PFSK-1 (cell line): ENCODE measurements at regions not wholly inside any gene's neighbourhood (a gene's known extent, or its start where the extent isn't known, plus 50 kb on each side); places are given as distances from the start of the nearest gene placed in this dataset.

Source experiments
- FOXP2 ChIP-seq: optimal IDR thresholded peaks from 2 replicates; pipeline ENCODE3; 2011; ENCODE audit warnings: borderline replicate concordance, control low read depth, inconsistent platforms; ENCODE audit not compliant: insufficient read depth; ENCODE audit errors: extremely low read length, extremely low read depth
- POLR2AphosphoS5 ChIP-seq: IDR thresholded peaks from 2 replicates; pipeline ENCODE4 v1.6.1; 2012; ENCODE audit warnings: low read depth, mild to moderate bottlenecking, control low read depth, low read length, moderate library complexity
- REST ChIP-seq, 2 experiments: IDR thresholded peaks; 2 replicates each; pipeline versions ENCODE4 v1.6.1 to v1.8.0; 2011 to 2012; ENCODE audit warnings: low read depth in 2 of 2, low read length in 2 of 2, control low read depth in 1 of 2, inconsistent platforms in 1 of 2, mild to moderate bottlenecking in 1 of 2, moderate library complexity in 1 of 2; ENCODE audit not compliant: insufficient read depth in 1 of 2
- SIN3A ChIP-seq: IDR thresholded peaks from 2 replicates; pipeline ENCODE4 v1.6.1; 2012; ENCODE audit warnings: mild to moderate bottlenecking, low read length, moderate library complexity, borderline replicate concordance; ENCODE audit not compliant: insufficient read depth
- TAF1 ChIP-seq: IDR thresholded peaks from 2 replicates; pipeline ENCODE4 v1.6.1; 2012; ENCODE audit warnings: low read length, control low read depth, borderline replicate concordance; ENCODE audit not compliant: insufficient read depth

- TF ChIP-seq FOXP2 (no peak), POLR2AphosphoS5 (no peak), SIN3A (no peak), REST (IDR thresholded peaks at IDR 0.05; ENCODE audit: insufficient read depth in 1 of 2, low read depth in 2 of 2, low read length in 2 of 2) (no peak), TAF1 (no peak)
Measured at GRCh38 chr6:98747273-98747672, 87.1 kb upstream of the POU3F2 start.

GRCh38 chr6:98747960-98748359, 86.4 kb upstream of the POU3F2 start:
- TF ChIP-seq FOXP2 (no peak), REST (IDR thresholded peaks at IDR 0.05; ENCODE audit: insufficient read depth in 1 of 2, low read depth in 2 of 2, low read length in 2 of 2) (no peak), TAF1 (no peak), SIN3A (no peak), POLR2AphosphoS5 (no peak)

- TF ChIP-seq SIN3A (no peak), FOXP2 (no peak), REST (IDR thresholded peaks at IDR 0.05; ENCODE audit: insufficient read depth in 1 of 2, low read depth in 2 of 2, low read length in 2 of 2) (no peak), TAF1 (no peak), POLR2AphosphoS5 (no peak)
Measured at GRCh38 chr6:98759459-98759858, 74.9 kb upstream of the POU3F2 start.

GRCh38 chr6:98764373-98764911, 69.9 kb upstream of the POU3F2 start:
- TF ChIP-seq TAF1, result no peak
- no peak for TF ChIP-seq FOXP2
- no peak for TF ChIP-seq REST (IDR thresholded peaks at IDR 0.05; ENCODE audit: insufficient read depth in 1 of 2, low read depth in 2 of 2, low read length in 2 of 2)

- TF ChIP-seq SIN3A, result no peak
- TF ChIP-seq FOXP2, result no peak
- no peak for TF ChIP-seq POLR2AphosphoS5
- TF ChIP-seq REST (IDR thresholded peaks at IDR 0.05; ENCODE audit: insufficient read depth in 1 of 2, low read depth in 2 of 2, low read length in 2 of 2), result no peak
- no peak for TF ChIP-seq TAF1
Measured at GRCh38 chr6:98769546-98769945, 64.8 kb upstream of the POU3F2 start.
